Erythroblast (primary cell): ENCODE measurements at regions not wholly inside any gene's neighbourhood (a gene's known extent, or its start where the extent isn't known, plus 50 kb on each side); places are given as distances from the start of the nearest gene placed in this dataset.

Experiments
- GATA1 ChIP-seq: IDR thresholded peaks from 2 replicates; pipeline ENCODE4 v1.6.1; 2011; ENCODE audit warnings: low read depth, mild to moderate bottlenecking, control low read depth, low read length, moderate library complexity
- POLR2A ChIP-seq: IDR thresholded peaks from 2 replicates; pipeline ENCODE4 v1.6.1; 2011; ENCODE audit warnings: mild to moderate bottlenecking, low read length

GRCh38 chr14:58724206-58724605 lies 86.4 kb downstream of the DACT1 start:
- no peak for TF ChIP-seq POLR2A
- TF ChIP-seq GATA1: no peak
